MM.1S (cell line): ENCODE measurements at regions not wholly inside any gene's neighbourhood (a gene's known extent, or its start where the extent isn't known, plus 50 kb on each side); places are given as distances from the start of the nearest gene placed in this dataset.

Source experiments
- CTCF ChIP-seq: fragments of 300-600 bp; sonication (generic); IDR thresholded peaks from 2 replicates; pipeline ENCODE4 v1.5.1; 2016; ENCODE audit warnings: antibody characterized with exemption, low read length, mixed read lengths
- EZH2 ChIP-seq: fragments of 300-600 bp; sonication (generic); optimal IDR thresholded peaks from 2 replicates; pipeline ENCODE3; 2017; ENCODE audit warnings: low read depth, mild to moderate bottlenecking, antibody characterized with exemption, low read length, mixed read lengths
- EZH2phosphoT487 ChIP-seq: fragments of 300-600 bp; sonication (generic); IDR thresholded peaks from 2 replicates; pipeline ENCODE4 v1.6.1; 2018; ENCODE audit warnings: antibody characterized with exemption, low read length

- TF ChIP-seq CTCF (no peak), EZH2 (no peak), EZH2phosphoT487 (no peak)
Observed at GRCh38 chr6:117072781-117073180, 192.6 kb upstream of the VGLL2 start.
